Astrocyte (in vitro differentiated cells and primary cell): ENCODE measurements at regions not wholly inside any gene's neighbourhood (a gene's known extent, or its start where the extent isn't known, plus 50 kb on each side); places are given as distances from the start of the nearest gene placed in this dataset.

Source experiments
- CTCF ChIP-seq: IDR thresholded peaks from 2 replicates; pipeline ENCODE4 v1.5.1; 2011; ENCODE audit warnings: low read depth, mild to moderate bottlenecking, inconsistent platforms, low read length, moderate library complexity; ENCODE audit not compliant: insufficient read depth
- EZH2 ChIP-seq: IDR thresholded peaks from 2 replicates; pipeline ENCODE4 v1.6.1; 2012; ENCODE audit warnings: mild to moderate bottlenecking, low read length, inconsistent platforms; ENCODE audit not compliant: insufficient read depth

GRCh38 chr10:53675177-53675576 is 902.6 kb upstream of the MBL2 start:
- TF ChIP-seq CTCF: no peak
- TF ChIP-seq EZH2: no peak
